Neutrophil (primary cell): ENCODE measurements at regions not wholly inside any gene's neighbourhood (a gene's known extent, or its start where the extent isn't known, plus 50 kb on each side); places are given as distances from the start of the nearest gene placed in this dataset.

ENCODE experiments used
- H3K27ac ChIP-seq: fragments of 200-600 bp; sonication (generic); 2 replicates; pipeline ENCODE4 v1.5.1; 2016; ENCODE audit warnings: mild to moderate bottlenecking, moderate library complexity
- H3K27me3 ChIP-seq: fragments of 200-600 bp; sonication (generic); 2 replicates; pipeline ENCODE4 v1.6.0; 2016; ENCODE audit warnings: mild to moderate bottlenecking
- H3K36me3 ChIP-seq: fragments of 200-600 bp; sonication (generic); 2 replicates; pipeline ENCODE4 v1.5.1; 2017
- H3K4me1 ChIP-seq, 2 experiments: fragments of 200-600 bp in 1 of 2; sonication (generic) in 1 of 2; 1 replicate in 1 of 2; 2 replicates in 1 of 2; pipeline versions ENCODE4 v1.5.1 to v1.6.1; 2013 to 2016; ENCODE audit warnings: low read depth in 1 of 2, low read length in 1 of 2, mild to moderate bottlenecking in 1 of 2, moderate library complexity in 1 of 2; ENCODE audit not compliant: control insufficient read depth in 1 of 2, insufficient read depth in 1 of 2
- H3K4me3 ChIP-seq, 2 experiments: fragments of 200-600 bp in 1 of 2; sonication (generic) in 1 of 2; 1 replicate in 1 of 2; 2 replicates in 1 of 2; pipeline ENCODE4 v1.5.1; 2013 to 2016; ENCODE audit warnings: low read depth in 1 of 2, low read length in 1 of 2, mild to moderate bottlenecking in 1 of 2, moderate library complexity in 1 of 2
- H3K9me3 ChIP-seq: fragments of 200-600 bp; sonication (generic); 2 replicates; pipeline ENCODE4 v1.5.1; 2016
- TF ChIP-seq, protein P1 (sequence below): fragments of 200-600 bp; sonication (generic); IDR thresholded peaks from 2 replicates; pipeline ENCODE4 v1.5.1; 2016; ENCODE audit warnings: antibody characterized with exemption

DNA sequence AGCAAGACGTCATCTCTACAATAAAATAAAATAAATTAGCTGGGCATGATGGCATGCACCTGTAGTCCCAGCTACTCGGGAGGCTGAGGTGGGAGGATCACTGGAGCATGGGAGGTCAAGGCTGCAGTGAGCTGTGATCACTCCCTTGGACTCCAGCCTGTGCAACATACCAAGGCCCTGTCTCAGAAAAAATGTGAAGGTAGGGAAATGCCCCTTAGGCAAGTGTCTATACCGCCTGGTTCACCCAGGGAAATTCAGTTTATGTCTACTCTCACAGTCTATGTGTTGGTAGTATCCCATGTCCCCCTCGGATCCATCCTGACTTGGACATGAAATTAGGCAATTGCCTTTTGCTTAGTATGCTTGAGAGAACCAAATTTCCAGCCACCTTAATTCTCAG lies 88.4 kb upstream of the TMEM132C start:
- H3K36me3 ChIP-seq = no peaks in the 10 kb centered on the region
- TF ChIP-seq, protein P1, sequence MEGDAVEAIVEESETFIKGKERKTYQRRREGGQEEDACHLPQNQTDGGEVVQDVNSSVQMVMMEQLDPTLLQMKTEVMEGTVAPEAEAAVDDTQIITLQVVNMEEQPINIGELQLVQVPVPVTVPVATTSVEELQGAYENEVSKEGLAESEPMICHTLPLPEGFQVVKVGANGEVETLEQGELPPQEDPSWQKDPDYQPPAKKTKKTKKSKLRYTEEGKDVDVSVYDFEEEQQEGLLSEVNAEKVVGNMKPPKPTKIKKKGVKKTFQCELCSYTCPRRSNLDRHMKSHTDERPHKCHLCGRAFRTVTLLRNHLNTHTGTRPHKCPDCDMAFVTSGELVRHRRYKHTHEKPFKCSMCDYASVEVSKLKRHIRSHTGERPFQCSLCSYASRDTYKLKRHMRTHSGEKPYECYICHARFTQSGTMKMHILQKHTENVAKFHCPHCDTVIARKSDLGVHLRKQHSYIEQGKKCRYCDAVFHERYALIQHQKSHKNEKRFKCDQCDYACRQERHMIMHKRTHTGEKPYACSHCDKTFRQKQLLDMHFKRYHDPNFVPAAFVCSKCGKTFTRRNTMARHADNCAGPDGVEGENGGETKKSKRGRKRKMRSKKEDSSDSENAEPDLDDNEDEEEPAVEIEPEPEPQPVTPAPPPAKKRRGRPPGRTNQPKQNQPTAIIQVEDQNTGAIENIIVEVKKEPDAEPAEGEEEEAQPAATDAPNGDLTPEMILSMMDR = no peak
- no peaks in the 10 kb centered on the region for H3K4me1 ChIP-seq
- no peak overlapping the region for H3K27ac ChIP-seq
- no peaks in the 10 kb centered on the region for H3K27me3 ChIP-seq
- no peaks in the 10 kb centered on the region for H3K9me3 ChIP-seq
- H3K4me3 ChIP-seq = no peak overlapping the region

DNA sequence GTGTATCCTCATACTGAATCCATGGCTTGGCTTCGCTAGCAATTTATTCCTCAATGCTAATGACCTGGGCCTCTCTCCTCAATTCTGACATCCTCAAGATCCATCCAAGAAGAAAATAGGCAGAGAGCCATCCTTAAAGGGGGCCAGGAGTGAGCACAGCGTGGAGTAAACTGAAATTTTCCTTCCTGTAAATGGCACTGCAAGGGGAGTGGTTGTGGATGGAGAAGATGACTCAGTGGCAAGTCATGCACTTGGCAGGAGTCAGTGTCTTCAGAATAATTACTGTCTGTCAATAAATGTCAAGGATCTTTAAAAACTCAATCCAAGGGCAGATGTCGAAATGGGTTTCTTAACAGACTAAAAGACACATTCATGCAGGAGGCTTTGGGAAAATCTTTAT lies 88.0 kb upstream of the TMEM132C start:
- Histone ChIP-seq H3K36me3 (no peaks in the 10 kb centered on the region), H3K4me1 (no peaks in the 10 kb centered on the region), H3K27me3 (no peaks in the 10 kb centered on the region), H3K27ac (no peak overlapping the region), H3K4me3 (no peak overlapping the region), H3K9me3 (no peaks in the 10 kb centered on the region)
- TF ChIP-seq, protein P1 = no peak

DNA sequence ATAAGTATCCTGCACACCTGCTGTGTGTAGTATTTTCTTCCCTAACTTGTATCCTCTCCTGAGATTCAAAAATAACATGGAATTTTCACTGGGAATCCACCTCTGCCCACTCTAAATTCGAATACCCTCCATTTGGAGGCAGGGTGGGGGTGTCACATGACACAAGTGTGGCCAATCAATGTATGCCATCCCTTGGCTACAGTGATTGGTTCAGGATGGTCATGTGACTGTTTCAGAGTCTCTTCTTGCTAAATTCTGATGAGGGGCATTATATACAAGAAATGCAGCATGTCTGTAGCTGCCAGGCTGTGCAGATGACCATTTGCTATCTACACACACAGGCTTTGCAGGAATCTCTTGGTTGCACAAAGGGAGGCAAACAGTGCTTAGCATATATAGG lies 86.8 kb upstream of the TMEM132C start:
- TF ChIP-seq, protein P1 = no peak

DNA sequence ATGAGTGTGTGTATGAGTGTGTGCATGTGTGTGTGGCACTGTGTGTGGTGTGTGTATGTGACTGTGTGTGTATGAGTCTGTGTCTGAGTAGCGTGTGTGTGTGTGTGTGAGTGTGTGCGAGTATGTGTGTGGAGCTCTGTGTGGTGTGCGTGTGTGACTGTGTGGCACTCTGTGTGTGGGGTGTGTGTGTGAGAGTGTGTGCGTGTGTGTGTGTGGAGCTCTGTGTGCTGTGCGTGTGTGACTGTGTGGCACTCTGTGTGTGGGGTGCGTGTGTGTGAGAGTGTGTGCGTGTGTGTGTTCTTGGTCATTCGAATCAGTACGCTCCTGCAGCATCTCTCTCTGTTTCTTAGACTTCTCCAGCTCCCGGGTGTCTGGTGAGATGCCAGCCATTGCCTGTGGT lies 76.9 kb upstream of the TMEM132C start:
- H3K36me3 ChIP-seq = no peaks in the 10 kb centered on the region
- H3K4me3 ChIP-seq = no peak overlapping the region
- H3K27me3 ChIP-seq = no peaks in the 10 kb centered on the region
- H3K27ac ChIP-seq = no peak overlapping the region
- H3K9me3 ChIP-seq = no peaks in the 10 kb centered on the region
- TF ChIP-seq, protein P1 = no peak
- H3K4me1 ChIP-seq = no peaks in the 10 kb centered on the region

More for the DNA sequence above, 86.8 kb upstream of the TMEM132C start:
- H3K27ac ChIP-seq = no peak overlapping the region
- no peaks in the 10 kb centered on the region for H3K4me1 ChIP-seq
- H3K4me3 ChIP-seq = no peak overlapping the region
- no peaks in the 10 kb centered on the region for H3K36me3 ChIP-seq
- H3K9me3 ChIP-seq = no peaks in the 10 kb centered on the region
- H3K27me3 ChIP-seq = no peaks in the 10 kb centered on the region

DNA sequence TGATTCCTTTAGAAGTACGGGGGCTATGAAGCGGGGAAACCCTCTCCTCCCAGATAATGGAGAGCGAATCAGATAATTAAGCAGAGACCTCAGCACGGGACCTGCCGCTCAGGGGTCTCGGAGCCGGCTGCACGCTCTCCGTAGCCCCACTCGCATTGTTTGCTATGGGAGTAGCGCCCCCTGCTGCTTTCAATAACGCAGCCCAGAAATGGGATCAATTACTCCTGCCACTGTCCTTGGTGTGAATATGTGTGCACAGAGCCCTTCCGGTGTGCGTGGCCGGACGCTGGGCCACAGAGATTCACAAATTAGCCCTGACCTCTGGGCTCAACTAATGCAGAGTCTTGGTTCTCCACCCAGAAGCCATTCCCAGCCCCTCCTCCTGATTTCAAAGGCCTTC lies 76.4 kb upstream of the TMEM132C start:
- Histone ChIP-seq H3K9me3 (no peaks in the 10 kb centered on the region), H3K4me3 (no peak overlapping the region), H3K4me1 (no peaks in the 10 kb centered on the region), H3K27me3 (no peaks in the 10 kb centered on the region), H3K27ac (no peak overlapping the region), H3K36me3 (no peaks in the 10 kb centered on the region)
- TF ChIP-seq, protein P1 = no peak

DNA sequence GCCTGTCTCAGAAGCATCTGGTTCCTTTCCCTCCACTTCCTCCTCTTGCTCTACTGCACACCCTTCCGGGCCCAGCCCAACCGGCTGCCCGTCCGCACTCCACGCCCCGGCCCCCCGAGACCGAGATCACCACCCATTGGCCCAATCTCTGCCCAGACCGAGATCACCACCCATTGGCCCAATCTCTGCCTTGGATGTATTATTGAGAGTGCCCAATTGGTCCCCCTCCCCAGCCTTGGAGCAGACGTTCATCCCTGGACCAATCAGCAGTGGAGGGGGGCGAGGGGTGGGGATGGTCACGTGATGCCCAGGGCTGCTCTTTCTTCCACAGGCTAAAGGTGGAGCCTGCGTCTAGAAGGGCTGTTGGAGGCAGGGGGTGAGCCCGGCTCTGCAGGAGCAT lies 75.6 kb upstream of the TMEM132C start:
- no peaks in the 10 kb centered on the region for H3K27me3 ChIP-seq
- no peak overlapping the region for H3K27ac ChIP-seq
- TF ChIP-seq, protein P1 = no peak
- no peaks in the 10 kb centered on the region for H3K9me3 ChIP-seq
- H3K36me3 ChIP-seq = no peaks in the 10 kb centered on the region
- H3K4me3 ChIP-seq = no peak overlapping the region
- no peaks in the 10 kb centered on the region for H3K4me1 ChIP-seq
